GM23338 (cell line): ENCODE measurements at regions not wholly inside any gene's neighbourhood (a gene's known extent, or its start where the extent isn't known, plus 50 kb on each side); places are given as distances from the start of the nearest gene placed in this dataset.

Experiments used
- ATAC-seq: fragments of 200-7000 bp; cut with Tn5 transposase; 3 replicates; pipeline ENCODE4 v1.9.1; 2020
- DNase-seq: peaks from one replicate; pipeline ENCODE4 v3.0.0-alpha.2; 2015; ENCODE audit warnings: low spot score
- H2AFZ ChIP-seq: fragments of 200-600 bp; sonication (generic); 2 replicates; pipeline ENCODE4 v1.8.0; 2016; ENCODE audit warnings: antibody characterized with exemption, mild to moderate bottlenecking, moderate library complexity
- H3F3A ChIP-seq: fragments of 200-600 bp; sonication (generic); replicated peaks from 2 replicates; pipeline ENCODE4 v1.8.0; 2017; ENCODE audit warnings: antibody characterized with exemption, mixed run types, low read depth
- H3K27ac ChIP-seq: fragments of 200-600 bp; sonication (generic); 2 replicates; pipeline ENCODE4 v1.6.1; 2016; ENCODE audit warnings: low read depth
- H3K27me3 ChIP-seq: fragments of 200-600 bp; sonication (generic); 2 replicates; pipeline ENCODE4 v1.8.0; 2016; ENCODE audit warnings: mild to moderate bottlenecking, mixed run types, moderate library complexity; ENCODE audit not compliant: insufficient read depth
- H3K36me3 ChIP-seq: fragments of 200-600 bp; sonication (generic); 2 replicates; pipeline ENCODE4 v1.8.0; 2016; ENCODE audit warnings: mild to moderate bottlenecking; ENCODE audit not compliant: insufficient read depth
- H3K4me1 ChIP-seq: fragments of 200-600 bp; sonication (generic); 2 replicates; pipeline ENCODE4 v1.8.0; 2016; ENCODE audit warnings: mild to moderate bottlenecking, moderate library complexity; ENCODE audit not compliant: insufficient read depth
- H3K4me2 ChIP-seq: fragments of 200-600 bp; sonication (generic); 2 replicates; pipeline ENCODE4 v1.7.1; 2017; ENCODE audit warnings: mixed run types
- H3K4me3 ChIP-seq: fragments of 200-600 bp; sonication (generic); 2 replicates; pipeline ENCODE4 v1.6.1; 2016; ENCODE audit warnings: mixed run types
- H3K79me2 ChIP-seq: fragments of 200-600 bp; sonication (generic); replicated peaks from 2 replicates; pipeline ENCODE4 v1.8.0; 2017; ENCODE audit warnings: mild to moderate bottlenecking; ENCODE audit not compliant: insufficient read depth
- H3K9me2 ChIP-seq: fragments of 200-600 bp; sonication (generic); 2 replicates; pipeline ENCODE4 v1.8.0; 2017; ENCODE audit not compliant: insufficient read depth
- H4K20me1 ChIP-seq: fragments of 200-600 bp; sonication (generic); replicated peaks from 2 replicates; pipeline ENCODE4 v1.8.0; 2017; ENCODE audit warnings: mild to moderate bottlenecking; ENCODE audit not compliant: insufficient read depth
- H3K27ac Mint-ChIP-seq: 2 replicates; pipeline ENCODE4 v1.8.0; 2020; ENCODE audit warnings: inconsistent platforms, mild to moderate bottlenecking, moderate library complexity, mixed read lengths
- H3K27me3 Mint-ChIP-seq: 3 replicates; pipeline ENCODE4 v1.8.0; 2022; ENCODE audit warnings: low read depth, mild to moderate bottlenecking, moderate library complexity, mixed read lengths, inconsistent platforms; ENCODE audit not compliant: insufficient read depth, poor library complexity
- H3K36me3 Mint-ChIP-seq: 3 replicates; pipeline ENCODE4 v1.8.0; 2021; ENCODE audit warnings: low read depth, mild to moderate bottlenecking, inconsistent platforms, moderate library complexity, mixed read lengths
- H3K4me1 Mint-ChIP-seq: 3 replicates; pipeline ENCODE4 v1.8.0; 2020; ENCODE audit warnings: mild to moderate bottlenecking, inconsistent platforms, mixed read lengths
- H3K4me3 Mint-ChIP-seq: 3 replicates; pipeline ENCODE4 v1.8.0; 2021; ENCODE audit warnings: moderate library complexity, mild to moderate bottlenecking, inconsistent platforms, mixed read lengths
- H3K9me3 Mint-ChIP-seq: 3 replicates; pipeline ENCODE4 v1.8.0; 2020; ENCODE audit warnings: moderate library complexity, mild to moderate bottlenecking, inconsistent platforms, mixed read lengths
- ETS1 ChIP-seq: IDR thresholded peaks from 2 replicates; pipeline ENCODE4 v1.6.1; 2016; ENCODE audit warnings: antibody characterized with exemption
- NANOG ChIP-seq: IDR thresholded peaks from 2 replicates; pipeline ENCODE4 v1.6.1; 2016; ENCODE audit warnings: antibody characterized with exemption, borderline replicate concordance
- POLR2AphosphoS5 ChIP-seq: IDR thresholded peaks from 2 replicates; pipeline ENCODE4 v1.6.1; 2016; ENCODE audit warnings: antibody characterized with exemption, low read depth
- STAT1 ChIP-seq: IDR thresholded peaks from one replicate; pipeline ENCODE4 v1.6.1; 2016; ENCODE audit warnings: antibody characterized with exemption; ENCODE audit not compliant: unreplicated experiment
- ZNF114 ChIP-seq: fragments of 250-450 bp; sonication (Bioruptor Pico); IDR thresholded peaks from 2 replicates; pipeline ENCODE4 v1.5.0; 2020; ENCODE audit warnings: mild to moderate bottlenecking, moderate library complexity
- TF ChIP-seq, protein P1 (sequence below): fragments of 250-450 bp; sonication (Bioruptor Pico); IDR thresholded peaks from 2 replicates; pipeline ENCODE4 v1.5.0; 2020; ENCODE audit warnings: mild to moderate bottlenecking, moderate library complexity

DNA sequence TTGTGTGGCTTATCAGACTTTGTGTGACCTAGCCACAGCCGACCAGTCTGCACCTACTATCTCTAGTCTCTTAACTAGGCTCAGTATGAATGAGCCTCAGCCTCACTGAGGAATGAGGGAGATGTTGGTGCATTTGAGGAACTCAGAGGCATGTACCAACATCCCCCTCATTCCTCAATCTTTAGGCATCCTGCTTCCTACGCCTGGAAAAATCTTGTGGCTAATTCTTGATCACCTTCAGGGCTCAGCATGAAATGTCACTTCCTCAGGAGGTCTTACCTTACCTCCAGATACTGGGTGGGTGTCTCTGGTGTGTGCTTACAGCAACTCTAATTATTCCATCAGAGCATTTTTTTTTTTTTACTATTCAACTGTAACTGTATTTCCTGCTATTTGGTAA is 148.8 kb upstream of the TMCC3 start (continued):
- TF ChIP-seq, protein P1, sequence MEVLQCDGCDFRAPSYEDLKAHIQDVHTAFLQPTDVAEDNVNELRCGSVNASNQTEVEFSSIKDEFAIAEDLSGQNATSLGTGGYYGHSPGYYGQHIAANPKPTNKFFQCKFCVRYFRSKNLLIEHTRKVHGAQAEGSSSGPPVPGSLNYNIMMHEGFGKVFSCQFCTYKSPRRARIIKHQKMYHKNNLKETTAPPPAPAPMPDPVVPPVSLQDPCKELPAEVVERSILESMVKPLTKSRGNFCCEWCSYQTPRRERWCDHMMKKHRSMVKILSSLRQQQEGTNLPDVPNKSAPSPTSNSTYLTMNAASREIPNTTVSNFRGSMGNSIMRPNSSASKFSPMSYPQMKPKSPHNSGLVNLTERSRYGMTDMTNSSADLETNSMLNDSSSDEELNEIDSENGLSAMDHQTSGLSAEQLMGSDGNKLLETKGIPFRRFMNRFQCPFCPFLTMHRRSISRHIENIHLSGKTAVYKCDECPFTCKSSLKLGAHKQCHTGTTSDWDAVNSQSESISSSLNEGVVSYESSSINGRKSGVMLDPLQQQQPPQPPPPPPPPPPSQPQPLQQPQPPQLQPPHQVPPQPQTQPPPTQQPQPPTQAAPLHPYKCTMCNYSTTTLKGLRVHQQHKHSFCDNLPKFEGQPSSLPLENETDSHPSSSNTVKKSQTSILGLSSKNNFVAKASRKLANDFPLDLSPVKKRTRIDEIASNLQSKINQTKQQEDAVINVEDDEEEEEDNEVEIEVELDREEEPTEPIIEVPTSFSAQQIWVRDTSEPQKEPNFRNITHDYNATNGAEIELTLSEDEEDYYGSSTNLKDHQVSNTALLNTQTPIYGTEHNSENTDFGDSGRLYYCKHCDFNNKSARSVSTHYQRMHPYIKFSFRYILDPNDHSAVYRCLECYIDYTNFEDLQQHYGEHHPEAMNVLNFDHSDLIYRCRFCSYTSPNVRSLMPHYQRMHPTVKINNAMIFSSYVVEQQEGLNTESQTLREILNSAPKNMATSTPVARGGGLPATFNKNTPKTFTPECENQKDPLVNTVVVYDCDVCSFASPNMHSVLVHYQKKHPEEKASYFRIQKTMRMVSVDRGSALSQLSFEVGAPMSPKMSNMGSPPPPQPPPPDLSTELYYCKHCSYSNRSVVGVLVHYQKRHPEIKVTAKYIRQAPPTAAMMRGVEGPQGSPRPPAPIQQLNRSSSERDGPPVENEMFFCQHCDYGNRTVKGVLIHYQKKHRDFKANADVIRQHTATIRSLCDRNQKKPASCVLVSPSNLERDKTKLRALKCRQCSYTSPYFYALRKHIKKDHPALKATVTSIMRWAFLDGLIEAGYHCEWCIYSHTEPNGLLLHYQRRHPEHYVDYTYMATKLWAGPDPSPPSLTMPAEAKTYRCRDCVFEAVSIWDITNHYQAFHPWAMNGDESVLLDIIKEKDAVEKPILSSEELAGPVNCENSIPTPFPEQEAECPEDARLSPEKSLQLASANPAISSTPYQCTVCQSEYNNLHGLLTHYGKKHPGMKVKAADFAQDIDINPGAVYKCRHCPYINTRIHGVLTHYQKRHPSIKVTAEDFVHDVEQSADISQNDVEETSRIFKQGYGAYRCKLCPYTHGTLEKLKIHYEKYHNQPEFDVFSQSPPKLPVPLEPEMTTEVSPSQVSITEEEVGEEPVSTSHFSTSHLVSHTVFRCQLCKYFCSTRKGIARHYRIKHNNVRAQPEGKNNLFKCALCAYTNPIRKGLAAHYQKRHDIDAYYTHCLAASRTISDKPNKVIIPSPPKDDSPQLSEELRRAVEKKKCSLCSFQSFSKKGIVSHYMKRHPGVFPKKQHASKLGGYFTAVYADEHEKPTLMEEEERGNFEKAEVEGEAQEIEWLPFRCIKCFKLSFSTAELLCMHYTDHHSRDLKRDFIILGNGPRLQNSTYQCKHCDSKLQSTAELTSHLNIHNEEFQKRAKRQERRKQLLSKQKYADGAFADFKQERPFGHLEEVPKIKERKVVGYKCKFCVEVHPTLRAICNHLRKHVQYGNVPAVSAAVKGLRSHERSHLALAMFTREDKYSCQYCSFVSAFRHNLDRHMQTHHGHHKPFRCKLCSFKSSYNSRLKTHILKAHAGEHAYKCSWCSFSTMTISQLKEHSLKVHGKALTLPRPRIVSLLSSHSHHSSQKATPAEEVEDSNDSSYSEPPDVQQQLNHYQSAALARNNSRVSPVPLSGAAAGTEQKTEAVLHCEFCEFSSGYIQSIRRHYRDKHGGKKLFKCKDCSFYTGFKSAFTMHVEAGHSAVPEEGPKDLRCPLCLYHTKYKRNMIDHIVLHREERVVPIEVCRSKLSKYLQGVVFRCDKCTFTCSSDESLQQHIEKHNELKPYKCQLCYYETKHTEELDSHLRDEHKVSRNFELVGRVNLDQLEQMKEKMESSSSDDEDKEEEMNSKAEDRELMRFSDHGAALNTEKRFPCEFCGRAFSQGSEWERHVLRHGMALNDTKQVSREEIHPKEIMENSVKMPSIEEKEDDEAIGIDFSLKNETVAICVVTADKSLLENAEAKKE (CRISPR knock-in tag), result no peak
- TF ChIP-seq ZNF114, result no peak

GRCh38 chr12:94798113-94798512 is 147.8 kb upstream of the TMCC3 start:
- Histone ChIP-seq H4K20me1 (no peaks in the 10 kb centered on the region), H3K36me3 (no peaks in the 10 kb centered on the region), H3F3A (no peaks in the 10 kb centered on the region), H3K79me2 (no peaks in the 10 kb centered on the region), H3K27ac (no peak overlapping the region), H3K27me3 (no peaks in the 10 kb centered on the region), H3K4me1 (no peaks in the 10 kb centered on the region), H3K4me2 (no peak overlapping the region), H2AFZ (no peak overlapping the region), H3K9me2 (no peaks in the 10 kb centered on the region), H3K4me3 (no peak overlapping the region)
- Mint-ChIP-seq H3K4me3 (no peak overlapping the region), H3K4me1 (peaks cover 12% of the 10 kb centered on the region; the same call in 2 of the 3 replicates), H3K27ac (no peak overlapping the region), H3K9me3 (no peaks in the 10 kb centered on the region), H3K27me3 (peaks cover 2% of the 10 kb centered on the region), H3K36me3 (no peaks in the 10 kb centered on the region)
- ATAC-seq (no peak), DNase-seq (no peak)
- TF ChIP-seq ETS1 (no peak), POLR2AphosphoS5 (no peak), STAT1 (no peak), NANOG (no peak)
- TF ChIP-seq, protein P1 (CRISPR knock-in tag), result no peak
